Neuron (in vitro differentiated cells): ENCODE measurements at regions not wholly inside any gene's neighbourhood (a gene's known extent, or its start where the extent isn't known, plus 50 kb on each side); places are given as distances from the start of the nearest gene placed in this dataset.
A peak's percentile ranks its signal among the peaks of the same experiment; 100 is the strongest.

Experiments used
- H2AFZ ChIP-seq: one replicate; pipeline ENCODE4 v1.6.1; 2013; ENCODE audit warnings: low read depth, mild to moderate bottlenecking, inconsistent platforms, low read length, moderate library complexity
- H3K27me3 ChIP-seq: one replicate; pipeline ENCODE4 v1.6.1; 2013; ENCODE audit warnings: low read length; ENCODE audit not compliant: insufficient read depth
- H3K36me3 ChIP-seq: one replicate; pipeline ENCODE4 v1.6.1; 2013; ENCODE audit warnings: low read length; ENCODE audit not compliant: insufficient read depth
- H3K4me1 ChIP-seq: one replicate; pipeline ENCODE4 v1.6.1; 2013; ENCODE audit warnings: low read length; ENCODE audit not compliant: insufficient read depth
- H3K4me3 ChIP-seq: 2 replicates; pipeline ENCODE4 v1.5.1; 2013; ENCODE audit warnings: mild to moderate bottlenecking, low read length, moderate library complexity
- H3K9me3 ChIP-seq: one replicate; pipeline ENCODE4 v1.6.1; 2013; ENCODE audit warnings: low read length

DNA sequence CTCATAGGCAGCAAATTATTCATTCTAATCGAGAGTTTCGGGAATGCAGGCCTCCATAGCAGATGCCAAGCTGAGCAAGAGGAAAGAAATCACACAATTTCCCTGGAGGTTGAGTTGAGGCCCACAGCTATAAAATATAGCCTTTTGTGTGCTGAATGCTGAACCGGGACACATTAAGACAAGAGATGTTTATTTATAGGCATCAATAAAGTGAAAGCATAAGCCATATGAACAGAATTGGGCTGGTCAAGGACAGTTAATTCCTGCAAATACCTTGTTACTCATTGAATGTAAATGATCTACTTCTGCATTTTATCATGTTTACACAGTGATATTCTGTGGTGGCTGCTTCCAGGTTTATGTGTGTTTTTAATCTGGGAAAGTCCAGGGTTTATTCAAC, 461.7 kb downstream of the KLF12 start:
- no peaks in the 10 kb centered on the region for H3K36me3 ChIP-seq
- H3K4me1 ChIP-seq = peaks cover 3% of the 10 kb centered on the region
- no peak overlapping the region for H3K4me3 ChIP-seq
- H3K27me3 ChIP-seq = no peaks in the 10 kb centered on the region
- H2AFZ ChIP-seq = no peak overlapping the region
- H3K9me3 ChIP-seq = no peaks in the 10 kb centered on the region

DNA sequence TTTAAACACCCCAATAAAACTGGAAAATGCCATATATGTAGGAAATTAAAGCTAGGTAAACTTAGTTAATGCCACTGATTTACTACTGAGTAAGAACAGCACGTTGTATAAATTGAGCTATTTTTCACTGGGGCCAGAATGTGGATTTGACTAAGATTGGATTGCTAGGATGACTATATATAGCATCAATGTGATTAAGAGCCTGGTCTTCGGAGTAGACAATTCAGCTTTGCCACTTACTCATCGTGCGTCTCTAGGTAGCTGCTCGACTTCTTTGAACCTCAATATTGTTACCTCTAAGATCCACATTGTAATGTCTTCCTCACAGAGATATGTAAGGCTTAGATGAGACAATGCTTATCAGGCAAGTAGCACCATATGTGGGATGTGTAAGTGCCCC, 462.5 kb downstream of the KLF12 start:
- Histone ChIP-seq H3K9me3 (no peaks in the 10 kb centered on the region), H3K4me1 (no peaks in the 10 kb centered on the region), H2AFZ (no peak overlapping the region), H3K36me3 (no peaks in the 10 kb centered on the region), H3K27me3 (no peaks in the 10 kb centered on the region), H3K4me3 (no peak overlapping the region)

DNA sequence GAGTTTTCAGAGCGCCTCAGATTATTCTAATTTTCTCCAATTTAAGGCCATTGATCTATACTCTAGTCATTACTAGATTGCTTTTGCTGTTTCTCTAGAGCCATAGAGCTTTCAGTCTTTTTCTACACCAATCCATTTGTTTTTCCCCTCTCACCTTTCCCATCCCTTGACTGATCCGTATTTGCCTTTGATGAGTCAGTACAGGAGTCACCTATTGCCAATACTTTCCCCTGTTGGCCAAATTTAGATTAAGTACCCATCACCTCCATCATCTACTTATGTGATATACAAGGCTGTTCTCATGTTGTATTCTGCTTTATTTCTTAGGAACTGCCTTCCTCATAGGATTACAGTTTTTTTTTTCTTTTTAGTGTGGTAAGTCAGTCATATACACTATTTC, 463.2 kb downstream of the KLF12 start:
- no peaks in the 10 kb centered on the region for H3K4me1 ChIP-seq
- H3K27me3 ChIP-seq = no peaks in the 10 kb centered on the region
- H3K36me3 ChIP-seq = no peaks in the 10 kb centered on the region
- H3K9me3 ChIP-seq = no peaks in the 10 kb centered on the region
- H3K4me3 ChIP-seq = no peak overlapping the region
- H2AFZ ChIP-seq = no peak overlapping the region

DNA sequence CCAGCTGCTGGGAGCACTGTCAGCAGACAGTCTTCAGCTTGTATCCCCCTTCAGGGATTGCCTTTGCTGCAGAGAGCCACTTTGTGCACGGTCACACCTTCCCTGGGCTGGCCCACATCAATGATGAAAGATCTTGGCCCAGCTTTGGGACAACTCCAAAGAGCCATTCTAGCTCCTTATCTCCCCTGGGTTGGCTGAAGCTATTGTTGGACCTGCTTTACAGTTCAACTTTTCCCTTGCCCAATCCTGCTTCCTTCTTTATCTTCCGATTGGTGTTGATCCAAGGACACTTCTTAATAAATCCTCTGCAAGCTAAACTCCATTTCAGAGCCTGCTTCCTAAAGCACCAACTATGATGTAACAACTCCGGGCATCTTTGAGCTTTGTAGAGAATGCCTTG, 466.4 kb downstream of the KLF12 start:
- Histone ChIP-seq H3K4me3 (no peak overlapping the region), H2AFZ (no peak overlapping the region), H3K9me3 (no peaks in the 10 kb centered on the region), H3K27me3 (no peaks in the 10 kb centered on the region), H3K4me1 (no peaks in the 10 kb centered on the region), H3K36me3 (no peaks in the 10 kb centered on the region)

DNA sequence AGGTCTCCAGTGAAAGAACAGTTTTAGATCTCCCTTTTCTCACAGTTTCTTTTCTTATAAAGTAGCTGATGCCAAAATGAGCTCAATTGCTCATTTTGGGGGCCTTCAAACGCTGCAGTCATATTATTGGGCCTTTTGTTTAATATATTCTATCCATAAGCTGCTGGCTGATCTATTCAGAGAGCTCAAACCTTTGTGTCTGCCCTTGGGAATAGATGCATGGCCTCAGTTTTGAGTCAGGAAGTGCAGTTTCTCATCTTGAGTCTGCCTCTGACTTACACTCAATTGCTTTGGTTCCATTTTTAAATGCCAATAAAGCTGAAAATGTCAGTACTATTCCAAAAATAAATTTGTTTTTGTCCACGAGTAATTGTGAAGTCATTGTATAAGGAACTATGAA, 468.9 kb downstream of the KLF12 start:
- no peak overlapping the region for H2AFZ ChIP-seq
- H3K4me1 ChIP-seq = no peaks in the 10 kb centered on the region
- H3K27me3 ChIP-seq = no peaks in the 10 kb centered on the region
- H3K36me3 ChIP-seq = no peaks in the 10 kb centered on the region
- peaks cover 3% of the 10 kb centered on the region for H3K9me3 ChIP-seq
- H3K4me3 ChIP-seq = no peak overlapping the region

DNA sequence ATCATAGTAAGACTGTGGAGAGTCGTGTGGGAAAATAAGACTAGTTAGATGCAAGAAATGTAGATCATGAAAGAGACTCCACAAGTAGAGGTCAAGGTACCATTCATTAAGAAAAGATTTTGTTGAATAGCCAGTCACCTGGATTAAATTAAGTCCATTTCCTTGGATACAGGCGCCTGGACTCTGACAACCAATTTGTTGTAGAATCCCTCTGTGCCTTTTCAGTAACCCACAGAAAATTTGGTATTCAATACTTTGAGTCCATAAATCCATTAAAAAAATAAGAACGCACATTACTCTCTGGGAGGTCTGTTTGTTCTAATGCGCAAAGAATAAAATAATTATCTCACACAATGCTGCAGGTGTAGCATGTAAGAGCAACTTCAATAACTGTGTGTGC, 469.4 kb downstream of the KLF12 start:
- H3K9me3 ChIP-seq = peaks cover 3% of the 10 kb centered on the region

DNA sequence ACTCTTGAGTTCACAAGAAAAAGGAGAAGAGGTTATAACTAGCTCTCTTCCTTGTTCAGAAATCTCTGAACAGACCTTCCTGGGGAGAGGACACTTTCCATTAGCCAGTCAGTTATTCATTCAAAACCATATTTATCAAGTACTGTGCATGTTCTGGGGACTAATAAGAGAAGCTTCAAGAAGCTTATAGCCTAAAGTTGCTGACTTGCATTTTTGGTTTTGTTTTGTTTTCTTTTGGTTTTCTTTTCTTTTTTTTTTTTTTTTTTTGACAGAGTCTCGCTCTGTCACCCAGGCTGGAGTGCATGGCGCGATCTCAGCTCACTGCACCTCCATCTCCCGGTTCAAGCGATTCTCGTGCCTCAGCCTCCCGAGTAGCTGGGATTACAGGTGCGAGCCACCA, 471.4 kb downstream of the KLF12 start:
- no peaks in the 10 kb centered on the region for H3K4me1 ChIP-seq
- no peaks in the 10 kb centered on the region for H3K27me3 ChIP-seq
- peaks cover 3% of the 10 kb centered on the region for H3K9me3 ChIP-seq
- no peaks in the 10 kb centered on the region for H3K36me3 ChIP-seq
- H3K4me3 ChIP-seq = no peak overlapping the region
- H2AFZ ChIP-seq = no peak overlapping the region

More for the DNA sequence above, 469.4 kb downstream of the KLF12 start:
- no peaks in the 10 kb centered on the region for H3K4me1 ChIP-seq
- no peaks in the 10 kb centered on the region for H3K27me3 ChIP-seq
- no peaks in the 10 kb centered on the region for H3K36me3 ChIP-seq
- no peak overlapping the region for H3K4me3 ChIP-seq
- no peak overlapping the region for H2AFZ ChIP-seq

DNA sequence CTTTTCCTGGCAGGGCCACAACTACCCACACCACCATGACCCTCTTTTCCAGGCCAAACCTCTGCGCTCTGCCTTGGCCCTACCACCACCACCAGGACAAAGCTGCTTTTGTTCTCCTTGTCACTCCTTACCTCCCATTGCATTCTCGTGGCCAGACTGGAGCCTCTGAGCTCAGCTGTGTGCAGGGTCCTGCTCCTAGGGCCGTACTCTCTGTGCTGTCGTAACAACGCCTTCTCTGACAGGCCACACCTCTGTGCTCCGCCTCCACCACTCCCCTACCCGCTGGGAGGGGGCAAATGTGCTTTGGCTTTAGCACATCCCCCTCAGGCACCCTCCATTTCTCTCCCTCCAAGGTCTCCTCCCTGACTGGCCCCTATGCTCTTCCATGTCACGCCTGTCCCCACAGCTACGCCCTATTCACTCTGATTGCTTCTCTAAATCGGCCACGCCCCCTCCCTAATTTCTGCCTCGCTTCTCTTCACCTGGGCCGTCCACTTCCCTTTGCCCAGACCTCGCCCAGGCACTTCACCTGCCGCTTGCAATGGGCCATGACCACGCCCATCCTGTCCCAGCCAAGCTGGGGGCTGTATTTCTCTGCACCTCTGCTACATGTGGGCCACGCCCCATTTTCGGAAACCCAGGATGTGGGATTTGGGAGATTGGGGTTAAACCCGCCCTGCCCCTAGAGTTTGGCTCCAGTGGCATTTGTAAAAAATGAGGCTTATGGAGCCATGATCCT, 472.3 kb downstream of the KLF12 start:
- H3K36me3 ChIP-seq = no peaks in the 10 kb centered on the region
- peaks cover 3% of the 10 kb centered on the region for H3K9me3 ChIP-seq
- H3K4me3 ChIP-seq = no peak overlapping the region
- H2AFZ ChIP-seq = no peak overlapping the region
- H3K4me1 ChIP-seq = no peaks in the 10 kb centered on the region
- no peaks in the 10 kb centered on the region for H3K27me3 ChIP-seq

DNA sequence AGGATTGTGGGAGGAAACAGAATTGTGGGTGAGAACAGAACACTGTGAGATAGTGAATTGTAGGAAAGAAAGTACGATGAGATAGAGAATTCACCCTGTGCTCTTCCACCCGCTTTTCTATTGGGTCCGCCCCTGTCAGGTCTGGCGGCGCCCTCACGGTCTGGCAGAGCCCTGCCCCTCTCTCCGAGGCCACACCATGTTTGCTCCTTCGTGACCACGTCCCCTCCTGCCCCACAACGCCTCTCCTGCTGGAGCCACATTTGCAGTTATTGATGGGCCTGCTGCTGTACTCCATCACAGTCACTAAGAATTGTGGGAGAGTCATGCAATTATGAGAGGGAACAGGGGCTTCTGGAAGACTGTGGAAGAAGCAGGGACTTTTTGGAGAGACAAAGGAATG, 473.1 kb downstream of the KLF12 start:
- no peaks in the 10 kb centered on the region for H3K36me3 ChIP-seq
- no peaks in the 10 kb centered on the region for H3K27me3 ChIP-seq
- H3K4me3 ChIP-seq = no peak overlapping the region
- H3K4me1 ChIP-seq = no peaks in the 10 kb centered on the region
- peaks cover 3% of the 10 kb centered on the region for H3K9me3 ChIP-seq
- H2AFZ ChIP-seq = peak overlapping the region; percentile 22

DNA sequence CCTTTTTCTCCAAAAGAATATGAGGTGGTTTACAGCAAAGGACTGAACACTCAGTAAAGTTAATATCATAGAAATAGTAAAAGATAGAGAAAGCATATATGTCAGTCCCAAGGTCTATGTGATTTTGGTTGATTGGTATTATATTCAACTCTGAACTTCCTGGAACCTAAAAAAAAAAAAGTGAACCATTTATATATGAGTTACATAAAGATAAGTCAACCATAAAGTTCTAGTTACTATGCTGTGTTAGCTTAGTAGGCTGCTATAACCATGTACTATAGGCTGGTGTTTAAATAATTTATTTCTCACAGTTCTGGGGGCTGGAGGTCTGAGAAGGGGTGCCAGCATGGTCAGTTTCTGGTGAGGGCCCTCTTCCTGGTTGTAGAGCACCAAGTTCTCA, 475.6 kb downstream of the KLF12 start:
- Histone ChIP-seq H3K27me3 (no peaks in the 10 kb centered on the region), H2AFZ (no peak overlapping the region), H3K4me1 (no peaks in the 10 kb centered on the region), H3K4me3 (no peak overlapping the region), H3K36me3 (no peaks in the 10 kb centered on the region), H3K9me3 (peaks cover 3% of the 10 kb centered on the region)

DNA sequence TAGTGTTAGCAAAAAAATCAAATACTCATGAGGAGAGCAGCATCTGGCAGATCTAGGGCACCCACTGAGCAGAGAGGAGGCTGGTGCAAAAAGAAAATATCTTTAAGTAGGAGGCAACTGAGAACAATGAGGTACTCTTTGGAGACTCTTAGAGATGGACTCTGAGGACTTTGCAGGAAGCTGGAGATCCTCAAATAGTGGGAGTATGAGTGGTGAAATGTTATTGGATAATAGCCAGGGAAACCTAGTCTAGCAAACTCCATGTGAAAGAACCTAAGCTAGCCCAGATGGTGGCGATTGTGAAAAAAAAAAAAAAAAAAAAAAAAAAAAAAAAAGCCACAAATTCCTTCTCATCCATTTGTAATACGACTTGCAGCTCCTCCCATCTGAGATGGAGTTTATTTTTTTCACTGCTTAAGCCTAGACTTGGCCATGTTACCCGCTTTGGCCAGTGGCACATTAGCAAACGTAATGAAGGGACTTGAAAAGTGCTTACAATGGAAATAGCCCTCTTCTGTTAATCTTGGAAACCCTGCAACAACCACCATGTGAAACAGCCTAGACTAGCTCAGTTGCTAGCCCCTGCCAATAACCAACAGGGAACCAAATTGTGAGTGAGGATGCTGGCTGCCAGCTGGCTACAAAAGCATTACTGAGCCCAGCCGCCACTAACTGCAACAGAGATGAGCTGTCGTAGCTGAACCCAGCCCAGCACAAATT, 476.2 kb downstream of the KLF12 start:
- Histone ChIP-seq H3K4me1 (no peaks in the 10 kb centered on the region), H3K9me3 (peaks cover 3% of the 10 kb centered on the region), H2AFZ (no peak overlapping the region), H3K27me3 (no peaks in the 10 kb centered on the region), H3K4me3 (no peak overlapping the region), H3K36me3 (no peaks in the 10 kb centered on the region)

DNA sequence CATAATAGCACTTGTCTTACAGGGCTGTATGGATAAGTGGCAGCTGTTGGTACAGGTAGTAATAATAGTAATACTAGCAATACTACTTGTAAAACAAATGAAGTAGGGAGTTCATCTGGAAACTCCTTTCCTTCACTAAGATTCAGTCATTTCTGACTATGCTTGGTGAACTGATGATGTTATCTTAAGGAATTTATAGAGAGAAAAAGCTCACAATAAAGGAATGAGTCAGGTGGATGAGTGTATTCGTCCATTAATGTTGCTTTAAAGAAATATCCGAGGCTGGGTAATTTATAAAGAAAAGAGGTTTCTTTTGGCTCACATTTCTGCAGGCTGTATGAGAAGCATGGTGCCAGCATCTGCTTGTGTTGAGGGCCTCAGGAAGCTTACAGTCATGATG, 477.3 kb downstream of the KLF12 start:
- Histone ChIP-seq H3K4me3 (no peak overlapping the region), H2AFZ (no peak overlapping the region), H3K27me3 (no peaks in the 10 kb centered on the region), H3K9me3 (peaks cover 3% of the 10 kb centered on the region), H3K4me1 (no peaks in the 10 kb centered on the region), H3K36me3 (no peaks in the 10 kb centered on the region)

DNA sequence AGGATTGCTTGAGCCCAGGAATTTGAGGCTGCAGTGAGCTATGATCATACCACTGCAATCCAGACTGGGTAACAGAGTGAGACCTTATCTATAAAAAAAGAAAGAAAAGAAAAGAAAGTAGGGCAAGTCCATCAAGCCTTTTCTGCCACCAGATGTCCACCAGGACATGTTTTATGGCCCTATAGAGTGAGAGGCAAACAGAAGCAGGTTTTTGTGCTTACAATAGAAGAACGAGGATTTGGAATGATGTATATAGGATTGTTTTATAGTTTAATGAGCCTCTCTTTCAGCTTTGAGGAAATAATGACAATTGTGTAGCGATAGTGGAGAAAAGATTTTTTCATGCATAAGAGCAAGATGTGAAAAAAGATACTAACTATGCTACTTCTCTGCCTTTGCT, 480.5 kb downstream of the KLF12 start:
- Histone ChIP-seq H3K27me3 (no peaks in the 10 kb centered on the region), H3K36me3 (no peaks in the 10 kb centered on the region), H2AFZ (no peak overlapping the region), H3K4me1 (no peaks in the 10 kb centered on the region), H3K4me3 (no peak overlapping the region), H3K9me3 (no peaks in the 10 kb centered on the region)

DNA sequence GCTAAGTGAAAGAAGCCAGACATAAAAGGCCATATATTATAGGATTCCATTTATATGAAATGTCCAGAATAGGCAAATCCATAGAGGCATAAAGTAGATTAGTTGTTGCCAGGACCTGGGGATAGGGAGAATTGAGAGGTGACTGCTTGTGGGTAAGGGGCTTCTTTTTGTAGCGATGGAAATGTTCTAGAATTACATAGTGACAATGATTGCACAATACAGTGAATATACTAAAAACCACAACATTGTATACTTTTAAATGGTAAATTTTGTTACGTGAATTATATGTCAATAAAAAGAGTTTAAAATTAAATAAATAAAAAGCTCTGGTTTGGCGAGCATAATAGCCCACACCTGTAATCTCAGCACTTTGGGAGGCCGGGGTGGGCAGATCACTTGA, 486.8 kb downstream of the KLF12 start:
- H3K36me3 ChIP-seq = no peaks in the 10 kb centered on the region
- no peak overlapping the region for H2AFZ ChIP-seq
- no peak overlapping the region for H3K4me3 ChIP-seq
- H3K4me1 ChIP-seq = no peaks in the 10 kb centered on the region
- no peaks in the 10 kb centered on the region for H3K9me3 ChIP-seq
- H3K27me3 ChIP-seq = no peaks in the 10 kb centered on the region
